Natural killer cell (primary cell): ENCODE measurements at regions not wholly inside any gene's neighbourhood (a gene's known extent, or its start where the extent isn't known, plus 50 kb on each side); places are given as distances from the start of the nearest gene placed in this dataset.
"Not testable (repeated sequence)": the region's sequence is repeated elsewhere in the genome, so short reads cannot be mapped to it uniquely, and the experiment has no call there.

ENCODE experiments used
- ATAC-seq, 3 donors: fragments of 150-1000 bp in 2 of 3; fragments of 200-7000 bp in 1 of 3; cut with Tn5 transposase; 1 replicate in 1 of 3; 2 replicates in 2 of 3; pipeline ENCODE4 v1.10.0; 2021; ENCODE audit warnings: mild to moderate bottlenecking in 2 of 3, moderate library complexity in 2 of 3
- DNase-seq, 2 donors: peaks; one replicate each; pipeline versions ENCODE4 v3.0.0 to v3.0.0-alpha.2; 2013 to 2021; ENCODE audit warnings: mixed read lengths in 1 of 2
- H3K27ac ChIP-seq: one replicate; pipeline ENCODE4 v1.5.1; 2013; ENCODE audit warnings: mild to moderate bottlenecking, low read length
- H3K27me3 ChIP-seq: one replicate; pipeline ENCODE4 v1.6.1; 2013; ENCODE audit warnings: low read length; ENCODE audit not compliant: control insufficient read depth, insufficient read depth
- H3K36me3 ChIP-seq: one replicate; pipeline ENCODE4 v1.6.1; 2013; ENCODE audit warnings: low read length; ENCODE audit not compliant: control insufficient read depth, insufficient read depth
- H3K4me1 ChIP-seq: one replicate; pipeline ENCODE4 v1.6.1; 2013; ENCODE audit warnings: low read length; ENCODE audit not compliant: control insufficient read depth, insufficient read depth
- H3K4me3 ChIP-seq: one replicate; pipeline ENCODE4 v1.5.1; 2013; ENCODE audit warnings: low read length
- H3K9me3 ChIP-seq: one replicate; pipeline ENCODE4 v1.6.1; 2013; ENCODE audit warnings: low read length; ENCODE audit not compliant: control insufficient read depth, insufficient read depth
- H3K27ac Mint-ChIP-seq, 2 donors: one replicate each; pipeline ENCODE4 v1.8.0; 2022; ENCODE audit warnings: mild to moderate bottlenecking in 2 of 2, mixed read lengths in 2 of 2, moderate library complexity in 1 of 2
- H3K27me3 Mint-ChIP-seq, 2 donors: one replicate each; pipeline ENCODE4 v1.8.0; 2022; ENCODE audit warnings: low read depth in 2 of 2, mixed read lengths in 2 of 2
- H3K36me3 Mint-ChIP-seq: one replicate; pipeline ENCODE4 v1.8.0; 2022; ENCODE audit warnings: mixed read lengths
- H3K4me1 Mint-ChIP-seq, 2 donors: one replicate each; pipeline ENCODE4 v1.8.0; 2022; ENCODE audit warnings: mixed read lengths in 2 of 2
- H3K4me3 Mint-ChIP-seq: one replicate; pipeline ENCODE4 v1.8.0; 2022; ENCODE audit warnings: mild to moderate bottlenecking, moderate library complexity, mixed read lengths
- H3K9me3 Mint-ChIP-seq, 2 donors: one replicate each; pipeline ENCODE4 v1.8.0; 2022; ENCODE audit warnings: mixed read lengths in 2 of 2
- WGBS: methylation state at CpG from one replicate; pipeline ENCODE4 v1.1.7; 2013; ENCODE audit warnings: missing lambda C conversion rate; ENCODE audit not compliant: insufficient coverage; 5-methylcytosine and 5-hydroxymethylcytosine counted together
- intact Hi-C: fragments of 100-400 bp; cut with micrococcal nuclease; formaldehyde crosslinking; loops from one replicate; pipeline ENCODE4 v1.14.2; 2022
- TF ChIP-seq, protein P1 (sequence below): fragments of 200-600 bp; IDR thresholded peaks from one replicate; pipeline ENCODE4 v1.8.0; 2022; ENCODE audit warnings: antibody characterized with exemption

GRCh38 chr16:86272744-86273143 is 237.6 kb upstream of the FOXF1 start:
- DNase-seq: no peak
- Histone ChIP-seq H3K27ac (no peak overlapping the region), H3K4me3 (no peak overlapping the region), H3K9me3 (no peaks in the 10 kb centered on the region), H3K27me3 (no peaks in the 10 kb centered on the region), H3K4me1 (no peaks in the 10 kb centered on the region), H3K36me3 (no peaks in the 10 kb centered on the region)
- H3K27ac Mint-ChIP-seq: no peak overlapping the region
- ATAC-seq: no peak
- no peaks in the 10 kb centered on the region for H3K36me3 Mint-ChIP-seq
- H3K4me3 Mint-ChIP-seq: no peak overlapping the region
- H3K4me1 Mint-ChIP-seq: no peaks in the 10 kb centered on the region
- WGBS: 100% methylated on average over 1 of the region's 1 CpG
- intact Hi-C loops: no loop called here
- TF ChIP-seq, protein P1, sequence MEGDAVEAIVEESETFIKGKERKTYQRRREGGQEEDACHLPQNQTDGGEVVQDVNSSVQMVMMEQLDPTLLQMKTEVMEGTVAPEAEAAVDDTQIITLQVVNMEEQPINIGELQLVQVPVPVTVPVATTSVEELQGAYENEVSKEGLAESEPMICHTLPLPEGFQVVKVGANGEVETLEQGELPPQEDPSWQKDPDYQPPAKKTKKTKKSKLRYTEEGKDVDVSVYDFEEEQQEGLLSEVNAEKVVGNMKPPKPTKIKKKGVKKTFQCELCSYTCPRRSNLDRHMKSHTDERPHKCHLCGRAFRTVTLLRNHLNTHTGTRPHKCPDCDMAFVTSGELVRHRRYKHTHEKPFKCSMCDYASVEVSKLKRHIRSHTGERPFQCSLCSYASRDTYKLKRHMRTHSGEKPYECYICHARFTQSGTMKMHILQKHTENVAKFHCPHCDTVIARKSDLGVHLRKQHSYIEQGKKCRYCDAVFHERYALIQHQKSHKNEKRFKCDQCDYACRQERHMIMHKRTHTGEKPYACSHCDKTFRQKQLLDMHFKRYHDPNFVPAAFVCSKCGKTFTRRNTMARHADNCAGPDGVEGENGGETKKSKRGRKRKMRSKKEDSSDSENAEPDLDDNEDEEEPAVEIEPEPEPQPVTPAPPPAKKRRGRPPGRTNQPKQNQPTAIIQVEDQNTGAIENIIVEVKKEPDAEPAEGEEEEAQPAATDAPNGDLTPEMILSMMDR: no peak
- no peaks in the 10 kb centered on the region for H3K9me3 Mint-ChIP-seq
- peaks cover 5 to 16% of the 10 kb centered on the region in 2 donors for H3K27me3 Mint-ChIP-seq

- no peak overlapping the region for H3K27ac Mint-ChIP-seq
- no peaks in the 10 kb centered on the region for H3K9me3 Mint-ChIP-seq
- Histone ChIP-seq H3K4me1 (no peaks in the 10 kb centered on the region), H3K9me3 (no peaks in the 10 kb centered on the region), H3K4me3 (no peak overlapping the region), H3K36me3 (no peaks in the 10 kb centered on the region), H3K27me3 (no peaks in the 10 kb centered on the region), H3K27ac (no peak overlapping the region)
- WGBS: 66% methylated on average over 3 of the region's 3 CpGs
- peaks cover 25 to 30% of the 10 kb centered on the region in 2 donors for H3K27me3 Mint-ChIP-seq
- no peak overlapping the region for H3K4me3 Mint-ChIP-seq
- no peaks in the 10 kb centered on the region for H3K36me3 Mint-ChIP-seq
- TF ChIP-seq, protein P1: no peak
- DNase-seq (no peak), ATAC-seq (no peak)
- H3K4me1 Mint-ChIP-seq: no peaks in the 10 kb centered on the region
- intact Hi-C loops: no loop called here
Observed at GRCh38 chr16:86277221-86277620, 233.1 kb upstream of the FOXF1 start.

DNA sequence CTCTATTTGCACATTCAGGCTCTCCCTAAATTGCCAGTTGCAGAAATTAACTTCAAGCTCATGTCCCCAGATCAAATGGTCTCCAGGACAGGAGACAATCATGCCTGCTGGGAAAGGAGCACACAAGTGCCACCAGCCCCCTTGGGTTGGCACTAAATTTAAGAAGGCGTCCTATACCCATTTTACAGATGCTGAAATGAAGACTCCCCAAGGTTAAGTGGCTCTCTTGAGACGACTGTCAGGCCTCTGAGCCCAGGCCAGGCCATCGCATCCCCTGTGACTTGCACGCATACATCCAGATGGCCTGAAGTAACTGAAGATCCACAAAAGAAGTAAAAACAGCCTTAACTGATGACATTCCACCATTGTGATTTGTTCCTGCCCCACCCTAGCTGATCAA is 232.5 kb upstream of the FOXF1 start:
- H3K36me3 ChIP-seq, H3K4me1 ChIP-seq: not testable (repeated sequence)

DNA sequence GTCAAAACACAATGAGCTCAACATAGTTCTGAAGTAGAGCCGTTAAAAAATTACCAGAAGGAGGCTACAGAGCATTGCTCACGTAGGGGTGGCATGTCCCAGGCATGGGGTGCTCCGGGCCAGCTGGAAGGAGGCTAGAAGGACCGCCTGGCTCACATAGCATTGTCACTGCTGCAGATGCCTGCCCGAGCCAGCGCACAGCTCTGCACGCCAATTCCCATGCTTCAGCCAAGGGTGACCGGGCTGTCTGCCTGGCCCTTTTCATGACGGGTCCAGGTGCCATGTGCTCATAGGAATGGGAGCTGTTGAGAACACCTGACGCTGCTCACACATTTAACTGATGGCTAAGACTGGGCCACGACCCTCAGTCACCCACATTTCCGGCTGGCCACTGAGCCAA is 228.9 kb upstream of the FOXF1 start:
- DNase-seq (no peak), ATAC-seq (no peak)
- H3K9me3 Mint-ChIP-seq: no peaks in the 10 kb centered on the region
- H3K27ac ChIP-seq: no peak overlapping the region
- H3K9me3 ChIP-seq: no peaks in the 10 kb centered on the region
- no peaks in the 10 kb centered on the region for H3K36me3 ChIP-seq
- peaks cover 30 to 31% of the 10 kb centered on the region in 2 donors for H3K27me3 Mint-ChIP-seq
- H3K27ac Mint-ChIP-seq: no peak overlapping the region
- H3K27me3 ChIP-seq: peaks cover 9% of the 10 kb centered on the region
- no peaks in the 10 kb centered on the region for H3K36me3 Mint-ChIP-seq
- TF ChIP-seq, protein P1: no peak
- intact Hi-C loops: no loop called here
- no peak overlapping the region for H3K4me3 ChIP-seq
- H3K4me1 Mint-ChIP-seq: no peaks in the 10 kb centered on the region
- no peak overlapping the region for H3K4me3 Mint-ChIP-seq
- 82% methylated on average over 12 of the region's 12 CpGs for WGBS
- no peaks in the 10 kb centered on the region for H3K4me1 ChIP-seq

More for the DNA sequence above, 232.5 kb upstream of the FOXF1 start:
- intact Hi-C loops, H3K27ac ChIP-seq, ATAC-seq, H3K9me3 ChIP-seq, H3K27me3 ChIP-seq, DNase-seq, H3K9me3 Mint-ChIP-seq, H3K27ac Mint-ChIP-seq, H3K36me3 Mint-ChIP-seq, H3K4me1 Mint-ChIP-seq, H3K4me3 ChIP-seq, H3K4me3 Mint-ChIP-seq: not testable (repeated sequence)
- 90% methylated on average over 4 of the region's 4 CpGs for whole genome bisulfite sequencing
- H3K27me3 Mint-ChIP-seq: peaks cover 29 to 30% of the 10 kb centered on the region in 2 donors
